Esophagus muscularis mucosa (tissue), 4 donors: ENCODE measurements at regions not wholly inside any gene's neighbourhood (a gene's known extent, or its start where the extent isn't known, plus 50 kb on each side); places are given as distances from the start of the nearest gene placed in this dataset.

Experiments used
- CTCF ChIP-seq, 3 experiments: fragments of 200-600 bp in 2 of 3; fragments of 450-650 bp in 1 of 3; sonication (generic) in 2 of 3; IDR thresholded peaks; one replicate each; pipeline ENCODE4 v1.5.1; 2017 to 2019; ENCODE audit warnings: antibody characterized with exemption in 3 of 3, mild to moderate bottlenecking in 2 of 3, moderate library complexity in 1 of 3
- EP300 ChIP-seq: sonication (generic); formaldehyde crosslinking; IDR thresholded peaks from one replicate; pipeline ENCODE4 v1.6.1; 2017; ENCODE audit warnings: antibody characterized with exemption
- POLR2A ChIP-seq: fragments of 450-650 bp; IDR thresholded peaks from one replicate; pipeline ENCODE4 v1.6.1; 2017; ENCODE audit warnings: antibody characterized with exemption, moderate library complexity, mild to moderate bottlenecking, low read depth

- TF ChIP-seq CTCF (IDR thresholded peaks at IDR 0.05), result no peak
- no peak for TF ChIP-seq EP300
- TF ChIP-seq POLR2A, result no peak
Measured at GRCh38 chr1:104979651-104980050, 1230.0 kb downstream of the AMY1C start.
